CD1c-positive myeloid dendritic cell (primary cell): ENCODE measurements at regions not wholly inside any gene's neighbourhood (a gene's known extent, or its start where the extent isn't known, plus 50 kb on each side); places are given as distances from the start of the nearest gene placed in this dataset.
"Not testable (repeated sequence)": the region's sequence is repeated elsewhere in the genome, so short reads cannot be mapped to it uniquely, and the experiment has no call there.

Source experiments
- DNase-seq: peaks from one replicate; pipeline ENCODE4 v3.0.0-alpha.2; 2016; ENCODE audit errors: extremely low spot score

DNA sequence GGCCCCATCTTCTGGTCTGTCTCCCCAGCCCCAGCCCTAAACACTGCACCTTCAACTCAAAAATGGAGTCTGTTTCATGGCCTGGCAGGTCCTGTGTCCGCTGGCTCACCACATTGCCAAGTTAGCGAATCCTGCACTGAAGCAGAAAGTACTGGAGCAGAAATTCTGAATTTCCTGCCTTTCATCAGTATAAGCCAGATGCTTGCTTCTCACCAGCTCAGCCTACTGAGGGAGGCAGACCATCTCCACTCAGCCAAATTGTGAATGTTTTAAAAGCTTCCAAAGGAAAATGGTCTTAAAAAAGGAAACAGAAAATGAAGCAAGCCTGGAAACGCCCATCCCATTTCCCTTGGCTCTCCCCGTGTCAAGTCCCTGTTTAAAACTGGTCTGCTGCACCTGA lies 157.8 kb downstream of the C1D start:
- no peak for DNase-seq

DNA sequence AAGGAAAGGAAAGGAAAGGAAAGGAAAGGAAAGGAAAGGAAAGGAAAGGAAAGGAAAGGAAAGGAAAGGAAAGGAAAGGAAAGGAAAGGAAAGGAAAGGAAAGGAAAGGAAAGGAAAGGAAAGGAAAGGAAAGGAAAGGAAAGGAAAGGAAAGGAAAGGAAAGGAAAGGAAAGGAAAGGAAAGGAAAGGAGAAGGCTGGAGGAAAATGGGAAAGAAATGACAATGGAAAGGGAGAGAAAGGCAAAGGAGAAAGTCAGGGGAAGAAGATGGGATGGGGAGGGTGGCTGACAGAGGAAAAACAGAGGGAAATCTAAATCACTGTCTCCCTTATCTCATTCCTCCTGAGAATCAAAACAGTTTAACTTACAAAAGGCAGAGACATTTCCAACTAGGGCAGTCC lies 156.3 kb downstream of the C1D start:
- not testable (repeated sequence) for DNase-seq

DNA sequence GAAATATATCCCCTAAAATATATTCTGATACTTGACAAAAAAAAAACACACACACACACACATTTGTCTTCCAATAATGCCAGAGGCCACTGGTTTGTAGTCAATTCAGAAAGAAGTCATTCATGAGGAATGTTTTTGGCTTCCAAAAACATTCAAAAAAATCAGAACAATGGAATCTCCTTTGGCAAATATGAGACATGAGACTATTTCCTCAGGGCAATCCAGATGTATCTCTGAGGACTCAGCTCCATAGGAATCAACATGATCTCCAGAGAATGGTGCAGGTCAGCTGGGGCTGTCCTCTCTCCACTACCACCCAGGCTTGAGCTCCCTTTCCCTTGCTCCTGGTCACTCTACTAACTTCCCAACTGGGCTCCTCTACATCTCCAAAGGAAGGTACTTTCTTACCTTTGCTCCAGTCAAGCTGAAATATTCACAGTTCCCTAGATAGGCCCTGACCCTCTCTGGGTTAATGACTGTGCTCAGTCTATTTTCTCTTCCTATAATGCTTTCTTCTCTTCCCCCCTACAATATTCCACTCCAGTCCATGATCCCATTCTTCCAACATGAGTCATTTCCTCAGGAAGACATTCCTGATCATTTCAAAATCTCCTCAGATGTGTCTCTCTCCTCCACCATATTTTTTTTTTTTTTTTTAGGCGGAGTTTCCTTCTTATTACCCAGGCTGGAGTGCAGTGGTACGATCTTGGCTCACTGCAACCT lies 145.3 kb downstream of the C1D start:
- DNase-seq, result no peak

DNA sequence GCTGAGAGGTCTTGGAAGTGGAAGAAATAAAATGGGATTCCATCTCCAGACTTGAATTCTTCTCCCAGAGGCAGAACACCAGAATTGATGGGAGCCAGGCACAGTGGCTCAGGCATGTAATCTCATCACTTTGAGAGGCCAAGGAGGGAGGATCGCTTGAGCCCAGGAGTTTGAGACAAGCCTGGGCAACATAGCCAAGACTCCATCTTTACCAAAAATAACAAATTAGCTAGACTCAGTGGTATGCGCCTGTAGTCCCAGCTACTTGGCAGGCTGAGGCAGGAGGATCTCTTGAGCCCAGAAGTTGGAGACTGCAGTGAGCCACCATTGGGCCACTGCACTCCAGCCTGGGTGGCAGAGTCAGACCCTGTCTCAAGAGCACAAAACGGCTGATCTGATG lies 144.3 kb downstream of the C1D start:
- DNase-seq, result no peak

DNA sequence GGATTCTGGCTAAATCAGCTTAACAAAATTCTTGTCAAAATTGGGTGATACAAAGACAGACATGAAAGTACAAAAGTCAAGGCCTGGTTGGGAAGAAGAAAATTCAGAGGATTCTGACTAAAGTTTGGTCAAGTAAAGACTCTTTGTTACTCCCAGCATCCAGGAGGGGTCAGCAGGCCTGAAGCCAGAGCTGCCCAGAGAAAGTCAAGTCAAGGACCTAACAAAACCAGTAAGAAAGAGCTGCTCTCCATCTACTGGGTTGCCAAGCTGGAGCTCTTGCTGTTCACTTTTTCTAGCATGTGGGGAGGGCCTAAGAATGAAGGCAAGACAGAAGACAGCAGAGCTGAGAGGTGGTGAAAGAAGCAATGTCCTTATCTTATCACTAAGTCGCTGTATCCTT lies 143.3 kb downstream of the C1D start:
- DNase-seq, result no peak

DNA sequence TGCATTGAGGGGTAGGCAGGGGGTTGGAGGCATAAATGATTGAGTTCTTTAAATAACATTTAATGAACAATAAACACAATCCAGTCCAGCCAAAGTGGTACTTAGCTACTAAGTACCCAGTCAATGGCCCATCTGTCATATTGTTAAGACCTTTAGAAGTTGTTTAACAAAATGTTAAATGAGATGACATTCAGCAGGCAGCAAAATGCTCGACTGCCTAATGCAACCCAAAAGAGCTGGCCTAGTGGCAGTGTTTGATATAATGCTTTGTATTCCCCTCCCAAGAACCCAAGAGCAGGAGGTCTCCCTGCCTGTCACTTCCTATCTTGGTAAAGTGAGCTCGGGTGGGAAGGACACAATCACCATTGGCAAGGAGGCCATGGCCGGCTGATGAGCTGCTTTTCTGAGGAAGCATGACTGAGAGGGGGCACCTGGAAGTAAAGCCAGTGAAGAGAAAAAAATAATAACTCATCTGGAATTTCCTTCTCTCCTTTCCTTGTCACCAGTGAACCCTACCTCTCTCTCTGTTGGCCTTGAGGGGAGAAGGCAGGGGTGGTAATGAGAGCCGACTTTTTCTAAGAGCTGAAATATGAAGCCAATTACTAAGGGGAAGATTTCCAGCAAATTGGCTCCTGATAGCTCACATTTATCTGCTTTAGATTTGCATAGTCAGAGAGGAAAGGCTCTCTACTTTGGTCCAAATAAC lies 140.6 kb downstream of the C1D start:
- DNase-seq, result no peak

DNA sequence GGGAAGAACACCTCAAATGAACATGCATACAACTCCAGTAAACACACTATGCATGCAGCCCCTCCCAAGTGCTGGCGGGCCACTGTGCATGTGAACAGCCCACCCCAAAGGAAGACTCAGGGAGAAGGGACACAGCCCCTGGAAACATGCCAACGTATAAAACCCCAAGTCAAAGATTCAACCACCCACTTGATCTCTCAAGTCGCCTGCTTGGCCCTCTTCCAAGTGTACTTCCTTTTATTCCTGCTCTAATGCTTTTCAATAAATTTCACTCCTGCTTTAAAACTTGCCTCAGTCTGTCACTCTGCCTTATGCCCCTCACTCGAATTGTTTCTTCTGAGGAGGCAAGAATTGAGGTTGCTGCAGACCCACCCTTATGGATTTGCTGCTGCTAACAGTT lies 139.1 kb downstream of the C1D start:
- DNase-seq, result no peak

DNA sequence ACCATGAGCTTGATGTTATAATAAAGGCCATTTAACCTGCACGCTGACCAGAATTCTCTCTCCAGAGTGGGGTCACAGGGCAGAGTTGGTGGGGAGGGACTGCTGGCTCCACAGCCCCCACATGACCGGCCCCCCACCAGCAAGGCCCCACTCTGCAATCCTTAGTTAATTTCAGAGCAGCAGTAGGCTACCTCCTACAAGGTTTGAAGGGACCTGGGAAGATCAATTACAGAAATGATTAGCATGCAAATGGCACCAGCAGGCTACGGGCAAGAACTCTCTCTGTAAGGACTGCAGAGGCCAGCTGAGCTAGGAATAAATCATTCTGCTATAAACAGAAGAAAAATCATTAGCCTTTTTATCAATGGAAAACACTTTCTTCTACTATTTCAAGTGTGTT lies 135.3 kb downstream of the C1D start:
- no peak for DNase-seq

DNA sequence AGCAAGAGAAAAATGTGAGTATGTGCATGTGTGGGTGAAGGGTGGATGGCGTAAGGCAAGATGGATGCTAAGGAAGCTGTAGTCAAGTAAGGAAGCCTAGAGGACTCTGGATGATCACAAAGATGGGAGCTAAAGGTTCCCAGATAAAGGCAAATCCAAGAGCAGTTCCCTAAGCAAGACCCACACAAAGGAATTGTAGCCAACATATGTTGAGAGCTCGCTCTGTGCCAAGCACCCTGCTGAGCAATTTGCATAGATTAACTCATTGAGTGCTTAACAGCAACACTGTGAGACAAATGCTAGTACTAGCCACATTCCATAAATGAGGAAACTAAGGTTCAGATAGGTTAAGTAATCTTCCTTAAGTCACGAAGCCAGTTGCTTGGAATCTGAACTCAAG lies 132.6 kb downstream of the C1D start:
- no peak for DNase-seq

DNA sequence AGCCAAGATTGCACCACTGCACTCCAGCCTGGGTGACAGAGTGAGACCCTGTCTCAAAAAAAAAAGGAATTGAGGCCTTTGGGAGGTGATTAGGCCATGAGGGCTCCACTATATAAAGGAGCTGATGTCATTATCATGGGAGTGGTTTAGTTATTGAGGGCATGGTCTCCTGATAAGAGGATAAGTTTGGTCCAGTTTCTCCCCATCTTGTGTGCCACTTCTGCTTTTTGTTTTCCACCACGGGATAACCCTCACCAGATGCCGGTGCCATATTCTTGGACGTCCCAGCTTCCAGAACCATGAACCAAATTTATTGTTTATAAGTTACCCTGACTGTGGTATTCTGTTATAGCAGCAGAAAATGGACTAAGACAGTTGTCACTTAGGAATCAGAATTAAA lies 125.8 kb downstream of the C1D start:
- no peak for DNase-seq

DNA sequence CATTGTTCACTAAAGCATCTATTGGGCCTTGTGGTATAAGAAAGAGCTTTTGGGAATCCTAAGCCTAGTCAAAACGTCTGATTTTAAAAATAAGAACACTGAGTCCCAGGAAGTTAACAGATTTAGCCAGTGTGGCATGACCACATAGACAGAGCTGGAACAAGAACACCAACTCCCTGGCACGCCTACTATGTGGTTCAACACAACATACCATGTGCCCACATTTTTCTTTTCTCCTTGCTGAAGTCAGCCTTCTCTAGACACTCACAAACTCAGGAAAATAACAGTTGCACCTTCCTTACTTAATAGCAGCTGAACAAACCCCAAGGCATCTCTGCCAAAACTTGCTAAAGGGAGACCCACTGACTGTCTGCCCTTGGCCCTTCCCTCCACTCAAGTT lies 124.8 kb downstream of the C1D start:
- no peak for DNase-seq

DNA sequence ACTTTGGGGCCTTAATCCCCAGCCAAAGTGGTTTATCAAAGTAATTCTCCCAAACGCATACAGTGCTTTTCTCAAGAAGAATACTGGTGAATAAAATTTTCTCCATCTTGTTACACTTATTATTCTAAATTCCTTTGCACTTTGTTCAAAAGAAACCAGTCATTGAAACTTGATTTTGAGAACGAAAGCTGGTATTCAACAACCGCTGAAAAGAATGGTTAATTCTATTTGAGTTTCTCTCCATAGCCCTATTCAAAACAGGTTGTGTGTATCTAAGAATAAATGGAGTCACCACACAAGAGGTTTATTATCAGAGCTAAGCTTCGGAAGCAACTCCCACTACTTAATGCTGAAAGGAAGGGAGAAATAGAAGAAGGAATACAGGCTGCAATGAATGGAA lies 117.7 kb downstream of the C1D start:
- DNase-seq, result no peak

DNA sequence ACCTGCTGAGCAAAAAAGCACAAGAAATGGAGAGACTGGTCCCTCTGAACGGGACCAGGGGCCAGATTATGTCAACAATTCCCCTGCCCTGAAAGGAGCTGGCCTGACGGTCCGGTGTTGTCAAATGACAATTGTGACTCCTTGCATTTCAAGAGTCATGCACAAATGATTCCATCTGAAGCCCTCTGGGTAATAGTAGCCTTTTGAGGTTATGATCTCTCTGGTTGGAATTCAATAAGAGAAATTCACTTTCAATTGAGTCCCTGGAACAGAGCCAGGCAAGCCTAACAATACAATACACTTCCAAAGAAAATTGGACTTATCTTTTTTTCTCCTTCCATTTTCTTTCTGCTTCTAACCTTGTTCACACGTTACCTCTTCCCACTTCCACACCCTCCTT lies 116.9 kb downstream of the C1D start:
- no peak for DNase-seq

DNA sequence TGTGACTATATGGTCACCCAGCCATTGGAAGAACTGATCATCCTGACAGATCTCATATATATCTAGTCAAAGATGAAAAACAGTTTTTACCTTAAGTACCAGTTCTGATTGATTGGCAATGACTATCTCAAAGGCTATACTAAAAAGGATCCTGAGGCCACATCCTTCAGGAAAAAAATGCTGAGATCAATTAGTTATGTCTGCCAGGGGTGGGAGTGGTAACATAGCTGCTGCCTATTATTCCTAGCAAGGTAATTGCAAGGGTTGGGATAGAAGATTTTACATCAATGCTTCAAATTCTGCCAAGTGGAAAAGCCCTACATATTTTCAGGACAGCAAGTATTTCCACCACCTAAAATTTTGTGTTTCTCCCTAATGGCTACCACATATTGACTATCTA lies 114.7 kb downstream of the C1D start:
- no peak for DNase-seq

DNA sequence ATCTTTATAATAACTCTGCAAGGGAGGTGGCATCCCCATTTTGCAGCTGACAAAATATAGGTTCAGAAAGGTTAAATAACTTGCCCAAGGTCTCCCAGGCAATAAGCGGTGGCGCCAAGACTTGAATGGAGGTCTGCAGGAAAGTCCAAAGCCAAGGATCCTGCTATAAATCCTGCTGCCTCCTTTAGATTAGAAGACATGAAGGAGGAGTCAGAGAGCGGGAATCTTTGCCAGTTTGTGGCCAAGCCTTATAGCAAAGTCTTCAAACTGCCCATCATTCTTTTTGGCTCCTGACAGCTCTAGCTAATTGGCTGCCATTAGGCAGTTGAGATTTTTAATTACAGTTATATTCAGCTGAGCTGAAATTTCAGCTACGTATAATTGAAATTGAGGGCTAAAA lies 114.3 kb downstream of the C1D start:
- DNase-seq, result no peak

DNA sequence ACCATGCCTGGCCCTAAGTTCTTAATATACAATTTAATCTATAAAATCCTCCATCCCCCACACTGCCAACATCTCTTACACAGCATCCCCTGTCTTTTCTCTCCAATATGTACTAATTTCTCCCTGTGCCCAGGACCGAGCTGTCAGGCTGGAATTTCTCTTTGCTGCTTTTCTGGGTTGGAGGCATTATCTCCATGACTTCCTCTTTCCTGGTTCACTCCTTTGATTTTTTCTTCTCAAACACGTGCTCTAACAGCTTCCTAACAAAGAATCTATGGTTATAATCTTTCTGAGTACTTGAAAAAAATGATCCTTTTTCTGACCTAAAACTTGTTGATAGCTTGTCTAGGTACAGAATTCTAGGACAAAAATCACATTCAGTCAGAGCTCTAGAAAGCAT lies 112.8 kb downstream of the C1D start:
- DNase-seq, result no peak

DNA sequence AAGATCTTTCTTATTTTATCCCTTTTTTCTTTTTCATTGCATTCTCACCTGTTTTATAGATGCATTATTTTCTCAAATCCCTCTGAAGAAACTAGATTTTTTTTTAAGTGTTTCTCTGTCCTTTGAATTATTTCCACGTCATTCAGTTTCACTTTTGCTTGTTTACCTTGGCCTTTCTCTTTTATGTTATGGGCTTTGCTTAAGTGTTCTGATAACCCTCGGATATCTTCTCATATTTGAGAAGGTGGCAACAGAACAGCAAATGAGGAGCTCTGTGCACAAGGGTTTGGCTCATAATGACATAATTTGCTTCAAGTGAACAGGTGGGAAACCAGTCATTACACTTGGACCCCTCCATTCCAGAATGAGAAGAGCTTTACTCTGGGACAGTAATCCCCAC lies 111.9 kb downstream of the C1D start:
- DNase-seq, result no peak

DNA sequence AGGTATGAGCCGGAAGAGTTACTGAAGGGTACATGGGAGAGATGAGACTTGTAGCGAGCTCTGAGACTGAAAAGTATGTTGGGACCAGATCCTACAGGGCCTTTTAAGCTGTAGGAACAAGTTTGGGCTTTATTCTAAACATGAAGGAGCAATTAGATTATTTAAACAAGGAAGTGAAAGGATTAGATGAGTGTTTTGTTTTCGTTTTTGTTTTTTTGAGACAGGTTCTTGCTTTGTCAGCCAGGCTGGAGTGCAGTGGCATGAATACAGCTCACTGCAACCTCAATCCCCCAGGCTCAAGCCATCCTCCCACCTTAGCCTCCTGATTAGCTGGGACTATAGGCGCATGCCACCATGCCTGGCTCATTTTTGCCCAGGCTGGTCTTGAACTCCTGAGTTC lies 110.7 kb downstream of the C1D start:
- no peak for DNase-seq

DNA sequence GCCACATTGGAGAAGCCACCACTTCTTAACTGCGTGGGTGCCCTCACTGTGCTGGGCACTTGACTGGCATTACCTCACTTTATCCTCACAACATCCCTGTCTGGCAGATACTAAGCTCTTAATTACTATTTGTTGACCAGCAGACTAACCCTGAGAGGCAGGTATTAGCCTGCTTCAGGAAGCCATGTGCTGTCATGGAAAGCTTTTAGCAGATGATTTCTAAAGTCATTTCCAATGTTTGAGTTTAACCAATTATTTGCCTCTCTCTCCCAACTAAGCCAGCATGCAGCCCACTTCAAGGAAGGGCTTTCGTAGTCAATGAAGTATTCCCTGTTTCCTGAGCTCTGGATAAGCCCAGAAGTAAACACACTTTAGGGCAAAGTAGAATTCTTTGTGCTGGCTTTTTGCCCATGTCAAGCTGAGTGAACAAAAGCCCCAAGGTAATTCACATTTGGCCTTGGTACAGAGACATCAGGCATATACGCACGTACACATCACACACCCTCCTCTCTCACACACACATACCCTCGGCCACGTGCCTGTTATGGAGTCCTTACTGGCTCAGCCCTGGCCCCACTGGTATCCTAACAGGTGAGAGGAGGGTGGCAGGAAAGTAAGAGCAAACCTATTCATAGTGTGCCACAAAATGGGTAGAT lies 108.6 kb downstream of the C1D start:
- DNase-seq, result no peak

DNA sequence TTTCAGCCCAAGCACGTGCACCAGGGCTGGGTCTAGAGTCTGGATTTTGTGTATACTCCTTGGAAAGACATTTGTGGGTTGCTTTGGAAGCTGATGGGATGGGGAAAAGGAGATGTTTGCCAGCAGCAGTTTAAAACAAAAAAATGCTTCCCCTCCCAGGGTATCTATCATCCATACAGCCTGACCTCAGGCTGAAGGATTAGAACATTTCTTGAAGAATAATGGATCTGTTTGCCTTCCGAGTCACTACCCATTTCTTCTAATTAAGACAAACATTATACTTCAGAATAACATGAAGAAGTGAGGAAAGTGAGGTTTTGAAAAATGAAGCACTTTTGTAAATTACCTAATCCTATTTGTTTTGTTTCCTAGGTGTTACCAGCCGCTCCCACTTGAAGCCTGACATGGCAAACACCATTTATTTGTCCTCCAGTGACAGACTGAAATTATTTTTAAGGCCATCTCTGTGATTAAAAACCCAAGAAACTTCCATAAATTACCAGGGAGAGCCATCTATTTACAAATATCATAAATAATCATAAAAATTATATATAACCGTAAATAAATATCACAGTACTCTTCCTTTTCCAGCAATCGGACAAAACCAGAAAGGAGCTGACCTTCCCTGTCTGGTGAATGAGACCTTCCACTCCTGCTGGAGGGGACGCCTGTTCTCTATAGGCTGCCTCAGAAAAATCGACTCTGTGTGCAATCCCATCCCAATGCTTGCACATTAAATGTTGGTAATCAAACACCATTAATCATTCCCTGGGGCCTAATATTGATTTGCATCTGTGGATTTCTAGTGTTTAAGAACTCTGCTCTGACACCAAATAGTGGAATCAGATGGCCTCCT lies 106.8 kb downstream of the C1D start:
- DNase-seq, result no peak

DNA sequence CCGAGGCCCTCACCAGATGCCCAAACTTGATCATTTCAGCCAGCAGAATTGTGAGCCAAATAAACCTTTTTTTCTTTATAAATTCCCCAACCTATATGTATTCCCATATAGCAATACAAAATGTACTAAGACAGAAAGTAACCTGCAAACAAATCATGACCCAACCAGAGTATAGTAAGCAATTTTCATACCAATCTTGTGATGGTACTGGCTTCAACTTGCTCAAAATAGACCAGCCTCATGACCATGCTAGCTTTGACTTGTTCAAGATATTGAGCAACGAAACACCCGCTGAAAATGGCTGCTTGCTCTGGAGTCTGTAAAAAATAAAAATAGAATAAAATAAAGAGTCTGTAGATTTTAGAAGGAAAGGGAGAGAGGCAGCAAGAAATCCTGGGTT lies 97.6 kb downstream of the C1D start:
- DNase-seq, result no peak

DNA sequence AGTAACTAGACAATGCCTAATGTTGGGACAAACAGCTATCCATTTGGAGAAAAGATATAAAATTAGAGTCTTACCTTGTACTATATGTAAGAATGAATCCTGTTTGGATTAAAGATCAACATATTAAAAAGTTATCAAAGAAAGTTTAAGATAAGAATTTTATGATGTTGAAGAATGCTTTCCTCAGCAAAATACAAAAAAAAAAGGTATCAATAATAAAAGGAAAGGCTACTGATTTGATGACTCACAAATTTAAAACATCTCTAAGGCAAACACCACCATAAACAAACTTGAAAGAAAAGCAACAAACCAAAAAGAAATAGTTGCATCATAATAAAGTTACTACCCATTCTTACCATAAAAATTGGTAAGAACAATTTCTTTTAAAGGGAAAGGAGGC lies 92.7 kb downstream of the C1D start:
- DNase-seq, result no peak
